ENCODE measurements at regions not wholly inside any gene's neighbourhood (a gene's known extent, or its start where the extent isn't known, plus 50 kb on each side); places are given as distances from the start of the nearest gene placed in this dataset.
"Not testable (repeated sequence)": the region's sequence is repeated elsewhere in the genome, so short reads cannot be mapped to it uniquely, and the experiment has no call there.

GRCh38 chr21:15203740-15204139 lies 138.9 kb upstream of the NRIP1 start:
- DNase-seq (ENCODE audit: low spot score): no peak

DNA sequence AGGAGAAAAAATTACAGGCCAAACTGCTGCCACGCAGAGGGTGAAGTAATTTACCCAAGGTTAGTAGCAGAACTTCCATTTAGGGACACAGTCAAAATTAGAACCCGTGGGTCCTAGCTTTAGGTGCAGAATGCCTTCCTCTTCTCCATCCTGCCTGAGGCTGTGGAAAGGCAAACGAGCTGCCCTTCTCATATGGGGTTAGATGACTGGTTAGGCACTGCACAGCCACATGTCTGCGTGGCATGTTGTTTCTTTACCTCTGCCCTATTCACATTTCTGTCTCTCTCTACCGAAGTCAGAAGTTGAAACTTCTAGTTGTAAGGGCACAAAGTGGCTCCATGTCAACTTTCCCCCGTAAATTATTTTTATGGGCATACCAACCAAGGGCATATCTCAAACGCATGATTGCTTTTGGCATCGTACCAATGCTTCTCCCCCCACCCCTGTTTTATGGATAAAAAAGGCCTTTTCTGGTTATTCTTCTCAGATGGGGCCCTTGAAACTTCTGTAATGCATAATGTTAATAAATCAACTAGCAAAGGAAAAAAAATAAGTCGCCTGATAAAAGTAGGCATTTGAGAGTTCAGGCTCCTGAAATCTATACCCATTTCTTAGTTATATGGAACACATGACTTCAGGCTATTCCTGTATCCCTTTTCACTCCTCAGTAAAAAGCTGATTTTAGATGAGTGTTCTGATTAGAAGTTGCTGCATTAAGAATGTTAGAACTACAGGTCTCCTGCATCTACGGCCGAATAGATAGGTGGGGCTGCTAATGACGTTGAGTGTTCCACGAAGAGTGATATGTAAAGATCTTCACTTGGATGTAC lies 139.6 kb upstream of the NRIP1 start:
- DNase-seq (ENCODE audit: low spot score): no peak

DNA sequence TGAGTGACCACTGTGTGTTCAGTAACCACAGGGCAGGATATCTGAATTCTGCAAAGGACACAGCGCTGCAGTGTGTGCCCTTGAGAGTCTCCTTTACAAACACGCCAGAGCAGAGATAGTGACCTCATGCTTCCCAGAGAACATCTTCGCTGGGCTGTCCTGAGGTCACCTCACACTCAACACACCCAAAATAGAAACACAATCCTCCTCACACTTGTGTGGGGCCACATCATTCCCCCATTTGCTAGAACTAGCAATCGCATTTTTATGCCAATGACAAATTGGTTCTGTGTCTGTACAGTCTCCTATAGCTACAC lies 140.1 kb upstream of the NRIP1 start:
- DNase-seq (ENCODE audit: low spot score): no peak

GRCh38 chr21:15206514-15206913 lies 141.7 kb upstream of the NRIP1 start:
- no peak for DNase-seq (ENCODE audit: low spot score)

- no peak for DNase-seq (ENCODE audit: low spot score)
Measured at GRCh38 chr21:15207231-15207630, 142.4 kb upstream of the NRIP1 start.

- no peak for DNase-seq (ENCODE audit: low spot score)
Measured at GRCh38 chr21:15207635-15208370, 143.0 kb upstream of the NRIP1 start.

DNA sequence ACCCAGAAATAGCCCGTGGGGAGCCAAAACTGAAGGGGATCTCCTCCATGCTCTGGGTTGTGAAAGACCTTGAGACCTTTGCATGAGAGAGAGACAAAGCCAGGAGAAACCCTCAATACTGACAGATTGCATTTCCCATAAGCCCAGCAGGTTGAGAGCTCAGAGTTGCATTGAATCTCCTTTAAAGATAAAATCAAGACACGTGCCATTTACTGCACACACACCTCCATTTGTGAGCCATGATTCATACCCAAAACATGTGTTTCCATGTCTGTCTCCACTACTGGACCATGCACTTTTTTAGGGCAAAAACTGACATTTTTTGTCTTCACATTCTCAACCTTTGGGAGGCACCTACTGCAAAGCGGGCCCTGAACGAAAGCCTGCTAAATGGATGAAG lies 144.0 kb upstream of the NRIP1 start:
- no peak for DNase-seq (ENCODE audit: low spot score)

DNA sequence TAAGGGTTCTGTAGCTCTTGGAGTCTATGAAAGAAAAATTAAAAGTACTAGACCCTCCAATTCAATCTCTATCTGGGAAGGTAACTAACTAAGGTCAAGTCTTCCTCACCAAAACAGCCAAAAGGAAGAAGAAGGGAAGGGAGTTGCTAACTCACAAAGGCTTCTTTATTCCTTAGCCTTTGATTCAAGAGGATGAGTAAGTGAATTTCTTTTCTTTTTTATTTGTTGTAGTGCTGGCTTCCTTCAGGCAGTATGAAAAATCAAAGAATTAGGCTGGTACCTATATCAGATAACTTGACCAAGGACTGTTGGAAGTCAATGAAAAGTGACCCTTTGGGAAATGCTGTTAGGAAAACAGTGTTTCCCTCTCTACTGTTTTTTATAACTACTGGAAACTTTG lies 144.4 kb upstream of the NRIP1 start:
- no peak for DNase-seq (ENCODE audit: low spot score)

DNA sequence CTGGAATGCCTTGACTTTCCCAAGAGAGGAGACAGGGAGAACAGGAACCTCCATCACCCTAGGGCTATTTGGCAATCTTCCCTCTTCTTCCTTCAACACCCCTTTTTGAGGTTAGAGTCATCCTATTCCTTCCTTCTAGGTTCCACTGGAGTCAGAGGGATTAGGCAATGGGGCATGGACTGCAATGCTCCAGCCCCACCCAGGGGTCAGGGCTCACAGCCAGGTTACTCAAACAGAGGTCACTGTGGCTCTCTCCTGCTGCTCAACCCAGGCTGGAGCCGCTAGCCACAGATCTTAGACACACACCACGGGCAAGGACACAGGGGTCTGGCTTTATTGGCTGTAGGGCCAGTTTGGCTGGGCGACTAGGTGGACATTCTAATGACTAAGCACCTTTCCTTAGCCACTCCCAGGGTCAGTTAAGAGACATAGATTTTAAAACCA lies 145.5 kb upstream of the NRIP1 start:
- peak; percentile 49 for DNase-seq (ENCODE audit: low spot score)

- no peak for DNase-seq (ENCODE audit: low spot score)
Measured at GRCh38 chr21:15211491-15212133, 146.8 kb upstream of the NRIP1 start.

DNA sequence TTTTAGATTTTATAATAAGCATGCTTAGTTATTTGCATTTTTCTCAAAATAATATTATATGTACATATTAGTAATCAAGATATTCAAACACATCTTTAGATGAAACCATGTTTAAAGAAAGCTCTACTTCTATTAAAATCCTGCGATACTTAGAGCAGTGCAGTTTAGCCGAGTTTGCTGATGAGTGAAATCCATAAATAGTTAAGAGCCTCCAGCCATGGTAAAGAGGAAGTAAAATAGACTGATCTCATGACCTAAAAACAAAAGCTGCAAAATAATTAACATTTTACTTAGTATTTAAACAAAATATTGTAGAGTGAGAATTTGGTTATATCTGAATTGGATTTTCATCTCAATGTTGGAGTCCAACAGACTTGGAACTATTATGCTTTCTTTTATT lies 147.4 kb upstream of the NRIP1 start:
- DNase-seq (ENCODE audit: low spot score): no peak

DNA sequence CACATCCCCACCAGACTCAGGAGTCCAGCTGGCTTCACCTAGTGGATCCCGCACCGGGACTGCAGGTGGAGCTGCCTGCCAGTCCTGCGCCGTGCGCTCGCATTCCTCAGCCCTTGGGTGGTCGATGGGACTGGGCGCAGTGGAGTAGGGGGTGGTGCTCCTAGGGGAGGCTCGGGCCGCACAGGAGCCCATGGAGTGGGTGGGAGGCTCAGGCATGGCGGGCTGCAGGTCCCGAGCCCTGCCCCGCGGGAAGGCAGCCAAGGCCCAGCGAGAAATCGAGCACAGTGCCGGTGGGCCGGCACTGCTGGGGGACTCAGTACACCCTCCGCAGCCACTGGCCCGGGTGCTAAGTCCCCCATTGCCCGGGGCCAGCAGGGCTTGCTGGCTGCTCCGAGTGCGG lies 153.7 kb upstream of the NRIP1 start:
- not testable (repeated sequence) for DNase-seq (ENCODE audit: low spot score)

GRCh38 chr21:15219039-15219438 lies 154.2 kb upstream of the NRIP1 start:
- no peak for DNase-seq (ENCODE audit: low spot score)

- DNase-seq (ENCODE audit: low spot score): no peak
Measured at GRCh38 chr21:15219894-15220293, 155.1 kb upstream of the NRIP1 start.

DNA sequence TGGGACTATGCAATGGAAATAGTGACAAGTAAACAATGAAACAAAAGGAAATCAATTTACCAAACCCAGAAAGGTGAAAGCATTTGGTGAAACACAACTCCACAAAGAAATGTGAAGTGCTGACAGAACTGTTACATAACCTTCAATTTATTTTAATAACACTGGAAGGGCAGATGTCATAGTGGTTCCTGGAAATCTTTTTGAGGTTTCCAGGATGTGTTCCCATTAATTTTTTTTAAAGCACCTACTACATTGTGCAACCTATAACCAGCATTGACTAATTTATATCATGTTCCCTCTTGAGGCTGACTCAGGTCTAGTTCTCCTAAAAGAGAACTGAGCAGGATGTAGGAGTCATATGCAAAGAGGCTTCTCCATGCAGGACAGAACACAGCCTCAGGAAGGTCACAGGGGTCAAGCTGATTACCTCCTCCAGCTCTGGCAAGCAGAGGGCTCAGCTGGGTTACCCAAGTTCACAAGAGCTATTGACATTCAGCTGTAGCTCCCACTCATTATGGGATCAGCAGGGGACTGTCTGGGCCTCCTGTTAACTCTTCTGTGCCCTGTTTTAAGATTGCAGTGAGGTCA lies 157.1 kb upstream of the NRIP1 start:
- DNase-seq (ENCODE audit: low spot score): peak; percentile 68

DNA sequence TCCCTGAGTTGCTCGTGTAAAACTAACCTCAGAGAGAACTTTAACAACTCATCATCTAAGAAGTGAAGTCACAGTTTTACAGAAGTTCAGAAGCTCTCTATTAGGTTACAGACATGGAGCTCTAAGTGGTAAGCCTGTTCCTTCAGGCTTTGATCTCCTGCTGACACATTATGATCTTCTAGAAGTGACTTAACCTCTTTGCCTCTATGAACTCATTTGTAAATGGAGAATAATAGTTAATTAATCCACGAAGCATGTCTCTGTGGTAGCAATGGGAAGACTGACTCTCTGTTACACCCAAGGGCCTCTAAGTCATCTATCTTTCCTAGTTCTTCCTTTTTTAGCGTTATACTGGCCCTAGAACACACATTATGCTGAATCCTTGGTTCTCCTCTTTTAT lies 157.9 kb upstream of the NRIP1 start:
- DNase-seq (ENCODE audit: low spot score): no peak

- no peak for DNase-seq (ENCODE audit: low spot score)
Measured at GRCh38 chr21:15224346-15225086, 159.7 kb upstream of the NRIP1 start.

DNA sequence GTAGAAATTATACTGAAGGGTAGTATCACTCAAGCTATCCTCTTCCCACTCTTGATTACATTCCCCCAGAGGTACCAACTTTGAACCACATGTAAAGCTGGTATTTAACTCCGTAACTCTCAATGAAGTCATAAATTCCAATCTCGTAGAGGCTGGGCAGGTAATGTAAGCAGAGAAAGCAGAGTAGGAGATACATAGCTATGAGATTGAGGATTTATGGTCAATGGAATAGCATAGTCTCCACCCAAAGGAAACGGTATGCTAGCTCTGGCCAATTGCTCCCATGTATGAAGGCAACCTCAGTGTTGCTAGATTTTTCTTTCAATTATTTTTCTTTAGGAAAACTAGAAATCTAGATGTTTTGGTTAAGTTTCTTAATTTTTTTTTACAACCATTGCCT lies 163.1 kb upstream of the NRIP1 start:
- DNase-seq (ENCODE audit: low spot score): no peak

GRCh38 chr21:15229390-15229789 lies 164.6 kb upstream of the NRIP1 start:
- no peak for DNase-seq (ENCODE audit: low spot score)

- no peak for DNase-seq (ENCODE audit: low spot score)
Measured at GRCh38 chr21:15233611-15234010, 168.8 kb upstream of the NRIP1 start.

DNA sequence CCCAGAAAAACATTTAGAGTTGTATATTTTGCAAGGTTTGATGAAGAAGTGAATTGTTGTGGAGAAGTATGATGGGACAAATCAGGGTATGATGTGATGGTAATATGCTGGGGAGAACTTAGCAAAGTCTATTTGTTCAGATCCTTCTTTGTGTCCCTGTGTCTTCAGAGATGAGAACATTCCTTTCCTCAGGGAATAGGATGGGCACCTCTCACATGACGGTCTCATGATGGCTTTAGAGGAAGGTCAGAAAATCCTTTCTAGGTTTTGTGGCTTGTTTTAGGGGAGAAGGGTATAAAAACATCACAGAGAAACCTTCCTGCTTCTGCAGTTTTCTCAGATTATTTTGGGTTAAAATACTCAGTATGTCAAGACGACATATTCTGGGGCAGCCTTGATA lies 171.3 kb upstream of the NRIP1 start:
- DNase-seq (ENCODE audit: low spot score): no peak

GRCh38 chr21:15240848-15241247 lies 176.0 kb upstream of the NRIP1 start:
- DNase-seq (ENCODE audit: low spot score): no peak
